SU-DHL-6 (cell line): ENCODE measurements at regions not wholly inside any gene's neighbourhood (a gene's known extent, or its start where the extent isn't known, plus 50 kb on each side); places are given as distances from the start of the nearest gene placed in this dataset.

Source experiments
- H2AFZ ChIP-seq: fragments of 200-600 bp; sonication (generic); 2 replicates; pipeline ENCODE4 v1.6.1; 2014; ENCODE audit warnings: low read depth, mild to moderate bottlenecking, moderate library complexity, mixed read lengths, antibody characterized with exemption, low read length; ENCODE audit not compliant: severe bottlenecking
- H3F3A ChIP-seq: fragments of 200-600 bp; shearing (Covaris generic); 2 replicates; pipeline ENCODE4 v1.6.0; 2016; ENCODE audit warnings: antibody characterized with exemption, mild to moderate bottlenecking; ENCODE audit not compliant: insufficient read depth
- H3K27ac ChIP-seq: fragments of 200-600 bp; sonication (generic); 2 replicates; pipeline ENCODE4 v1.5.1; 2016; ENCODE audit warnings: low read depth, mild to moderate bottlenecking, low read length, moderate library complexity, mixed read lengths
- H3K27me3 ChIP-seq: fragments of 200-600 bp; sonication (generic), shearing (Covaris generic); 2 replicates; pipeline ENCODE4 v1.6.0; 2014; ENCODE audit warnings: mild to moderate bottlenecking, low read length
- H3K36me3 ChIP-seq: fragments of 200-600 bp; sonication (generic); 2 replicates; pipeline ENCODE4 v1.6.1; 2014; ENCODE audit warnings: mild to moderate bottlenecking, low read length, mixed read lengths
- H3K4me2 ChIP-seq: fragments of 300-600, 200-600 bp; shearing (Covaris generic), sonication (generic); 2 replicates; pipeline ENCODE4 v1.6.0; 2014; ENCODE audit warnings: low read length, low read depth, mild to moderate bottlenecking; ENCODE audit not compliant: poor library complexity, severe bottlenecking
- H3K4me3 ChIP-seq: fragments of 200-600 bp; sonication (generic); 2 replicates; pipeline ENCODE4 v1.5.1; 2014; ENCODE audit warnings: antibody characterized with exemption, low read length, mild to moderate bottlenecking, mixed read lengths; ENCODE audit not compliant: insufficient read depth, poor library complexity, severe bottlenecking
- H3K79me2 ChIP-seq: fragments of 200-600 bp; sonication (generic); 2 replicates; pipeline ENCODE4 v1.6.1; 2014; ENCODE audit warnings: mild to moderate bottlenecking, low read length, moderate library complexity; ENCODE audit not compliant: insufficient read depth
- H3K9ac ChIP-seq: fragments of 200-600 bp; sonication (generic); 2 replicates; pipeline ENCODE4 v1.7.0; 2014; ENCODE audit warnings: mild to moderate bottlenecking, low read length
- H3K9me2 ChIP-seq: fragments of 200-600 bp; sonication (generic); replicated peaks from 2 replicates; pipeline ENCODE4 v1.6.1; 2014; ENCODE audit warnings: low read length; ENCODE audit not compliant: insufficient read depth
- H3K9me3 ChIP-seq: fragments of 200-600 bp; sonication (generic); 2 replicates; pipeline ENCODE4 v1.6.1; 2014; ENCODE audit warnings: low read length, mixed read lengths; ENCODE audit not compliant: insufficient read depth
- H4K20me1 ChIP-seq: fragments of 200-600 bp; sonication (generic); 2 replicates; pipeline ENCODE4 v1.6.1; 2014; ENCODE audit warnings: low read depth, mild to moderate bottlenecking, antibody characterized with exemption, low read length, moderate library complexity, mixed read lengths
- EZH2phosphoT487 ChIP-seq: fragments of 200-600 bp; sonication (generic), shearing (Covaris generic); conservative IDR thresholded peaks from 2 replicates; pipeline ENCODE4 v1.6.1; 2018; ENCODE audit warnings: mild to moderate bottlenecking, antibody characterized with exemption, low read length, moderate library complexity, mixed read lengths
- TF ChIP-seq, protein P1 (sequence below): fragments of 200-600 bp; sonication (generic); IDR thresholded peaks from one replicate; pipeline ENCODE4 v1.5.1; 2017; ENCODE audit warnings: antibody characterized with exemption, mild to moderate bottlenecking, low read length, moderate library complexity; ENCODE audit not compliant: insufficient read depth, poor library complexity, severe bottlenecking

GRCh38 chr16:82470620-82471152 lies 156.1 kb upstream of the CDH13 start:
- no peak overlapping the region for H3K4me3 ChIP-seq
- no peaks in the 10 kb centered on the region for H3K9me2 ChIP-seq
- no peaks in the 10 kb centered on the region for H3F3A ChIP-seq
- no peak overlapping the region for H3K9ac ChIP-seq
- H3K27ac ChIP-seq = no peak overlapping the region
- no peaks in the 10 kb centered on the region for H3K36me3 ChIP-seq
- H3K9me3 ChIP-seq = no peaks in the 10 kb centered on the region
- no peak overlapping the region for H2AFZ ChIP-seq
- H3K79me2 ChIP-seq = no peaks in the 10 kb centered on the region
- no peak for TF ChIP-seq EZH2phosphoT487
- TF ChIP-seq, protein P1, sequence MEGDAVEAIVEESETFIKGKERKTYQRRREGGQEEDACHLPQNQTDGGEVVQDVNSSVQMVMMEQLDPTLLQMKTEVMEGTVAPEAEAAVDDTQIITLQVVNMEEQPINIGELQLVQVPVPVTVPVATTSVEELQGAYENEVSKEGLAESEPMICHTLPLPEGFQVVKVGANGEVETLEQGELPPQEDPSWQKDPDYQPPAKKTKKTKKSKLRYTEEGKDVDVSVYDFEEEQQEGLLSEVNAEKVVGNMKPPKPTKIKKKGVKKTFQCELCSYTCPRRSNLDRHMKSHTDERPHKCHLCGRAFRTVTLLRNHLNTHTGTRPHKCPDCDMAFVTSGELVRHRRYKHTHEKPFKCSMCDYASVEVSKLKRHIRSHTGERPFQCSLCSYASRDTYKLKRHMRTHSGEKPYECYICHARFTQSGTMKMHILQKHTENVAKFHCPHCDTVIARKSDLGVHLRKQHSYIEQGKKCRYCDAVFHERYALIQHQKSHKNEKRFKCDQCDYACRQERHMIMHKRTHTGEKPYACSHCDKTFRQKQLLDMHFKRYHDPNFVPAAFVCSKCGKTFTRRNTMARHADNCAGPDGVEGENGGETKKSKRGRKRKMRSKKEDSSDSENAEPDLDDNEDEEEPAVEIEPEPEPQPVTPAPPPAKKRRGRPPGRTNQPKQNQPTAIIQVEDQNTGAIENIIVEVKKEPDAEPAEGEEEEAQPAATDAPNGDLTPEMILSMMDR = no peak
- H3K27me3 ChIP-seq = no peaks in the 10 kb centered on the region
- no peaks in the 10 kb centered on the region for H4K20me1 ChIP-seq
- H3K4me2 ChIP-seq = no peak overlapping the region

DNA sequence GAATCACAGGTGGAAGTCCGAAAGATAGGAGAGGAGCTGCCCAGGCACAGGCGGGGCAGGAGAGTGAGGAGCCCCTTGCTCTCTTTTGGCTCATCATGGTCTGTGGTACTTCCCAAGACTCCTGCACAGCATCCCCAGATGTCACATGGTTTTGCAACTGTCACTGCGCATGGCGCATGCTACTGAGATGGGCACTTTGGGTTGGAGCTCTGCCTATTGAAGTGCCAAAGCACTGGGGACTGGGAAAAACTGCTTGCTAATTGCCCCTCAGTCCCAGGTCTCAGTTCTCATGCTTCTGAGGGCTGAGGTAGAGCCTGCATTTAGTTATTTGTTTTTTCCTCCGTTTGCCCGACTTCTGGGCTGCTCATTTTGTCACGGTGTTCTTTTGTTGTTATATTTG lies 156.8 kb upstream of the CDH13 start:
- H3K9me3 ChIP-seq = no peaks in the 10 kb centered on the region
- no peak overlapping the region for H2AFZ ChIP-seq
- TF ChIP-seq, protein P1 = no peak
- TF ChIP-seq EZH2phosphoT487 = no peak

GRCh38 chr16:82464187-82464586 lies 162.6 kb upstream of the CDH13 start:
- Histone ChIP-seq H3K79me2 (no peaks in the 10 kb centered on the region), H3K27ac (no peak overlapping the region), H3K9me3 (no peaks in the 10 kb centered on the region), H3K27me3 (no peaks in the 10 kb centered on the region), H2AFZ (no peak overlapping the region), H3K9me2 (no peaks in the 10 kb centered on the region), H3F3A (no peaks in the 10 kb centered on the region), H3K36me3 (no peaks in the 10 kb centered on the region), H4K20me1 (no peaks in the 10 kb centered on the region), H3K4me3 (no peak overlapping the region), H3K4me2 (no peak overlapping the region), H3K9ac (no peak overlapping the region)
- no peak for TF ChIP-seq EZH2phosphoT487
- TF ChIP-seq, protein P1 = no peak

More for the DNA sequence above, 156.8 kb upstream of the CDH13 start:
- H3K9me2 ChIP-seq = no peaks in the 10 kb centered on the region
- H3K4me2 ChIP-seq = no peak overlapping the region
- no peak overlapping the region for H3K4me3 ChIP-seq
- no peaks in the 10 kb centered on the region for H3K27me3 ChIP-seq
- no peak overlapping the region for H3K27ac ChIP-seq
- no peaks in the 10 kb centered on the region for H4K20me1 ChIP-seq
- no peak overlapping the region for H3K9ac ChIP-seq
- H3K79me2 ChIP-seq = no peaks in the 10 kb centered on the region
- H3F3A ChIP-seq = no peaks in the 10 kb centered on the region
- no peaks in the 10 kb centered on the region for H3K36me3 ChIP-seq

- Histone ChIP-seq H3K27ac (no peak overlapping the region), H3K4me3 (no peak overlapping the region), H3K9me3 (no peaks in the 10 kb centered on the region), H3K79me2 (no peaks in the 10 kb centered on the region), H3F3A (no peaks in the 10 kb centered on the region), H4K20me1 (no peaks in the 10 kb centered on the region), H2AFZ (no peak overlapping the region), H3K27me3 (no peaks in the 10 kb centered on the region), H3K4me2 (no peak overlapping the region), H3K9ac (no peak overlapping the region), H3K9me2 (no peaks in the 10 kb centered on the region), H3K36me3 (no peaks in the 10 kb centered on the region)
- TF ChIP-seq EZH2phosphoT487 = no peak
- TF ChIP-seq, protein P1 = no peak
Observed at GRCh38 chr16:82460766-82461165, 166.0 kb upstream of the CDH13 start.
